Hematopoietic multipotent progenitor cell (in vitro differentiated cells): ENCODE measurements at regions not wholly inside any gene's neighbourhood (a gene's known extent, or its start where the extent isn't known, plus 50 kb on each side); places are given as distances from the start of the nearest gene placed in this dataset.
"Not testable (repeated sequence)": the region's sequence is repeated elsewhere in the genome, so short reads cannot be mapped to it uniquely, and the experiment has no call there.

Source experiments
- DNase-seq, 3 donors: peaks; one replicate each; pipeline ENCODE4 v3.0.0-alpha.2; 2011 to 2015; ENCODE audit warnings: low read depth in 2 of 3, low spot score in 2 of 3

GRCh38 chr4:154164931-154165839 is 326.4 kb downstream of the DCHS2 start:
- no peak for DNase-seq

- DNase-seq = no peak
Measured at GRCh38 chr4:154160519-154161301, 330.9 kb downstream of the DCHS2 start.

GRCh38 chr4:154158361-154159155 is 333.0 kb downstream of the DCHS2 start:
- DNase-seq = no peak

- no peak for DNase-seq
Measured at GRCh38 chr4:154152546-154152945, 339.1 kb downstream of the DCHS2 start.

GRCh38 chr4:154149236-154149635 is 342.4 kb downstream of the DCHS2 start:
- not testable (repeated sequence) for DNase-seq

- DNase-seq = no peak
Measured at GRCh38 chr4:154143720-154144119, 347.9 kb downstream of the DCHS2 start.

- DNase-seq = no peak
Measured at GRCh38 chr4:154142664-154143063, 348.9 kb downstream of the DCHS2 start.

- no peak for DNase-seq
Measured at GRCh38 chr4:154140869-154141268, 350.7 kb downstream of the DCHS2 start.

GRCh38 chr4:154137320-154137905 is 348.5 kb upstream of the SFRP2 start:
- DNase-seq = no peak

GRCh38 chr4:154135576-154135975 is 346.7 kb upstream of the SFRP2 start:
- DNase-seq = no peak

GRCh38 chr4:154132406-154132805 is 343.5 kb upstream of the SFRP2 start:
- no peak for DNase-seq

- DNase-seq = no peak
Measured at GRCh38 chr4:154126276-154126675, 337.4 kb upstream of the SFRP2 start.

- DNase-seq = no peak
Measured at GRCh38 chr4:154125340-154125739, 336.5 kb upstream of the SFRP2 start.

GRCh38 chr4:154124539-154125255 is 335.8 kb upstream of the SFRP2 start:
- no peak for DNase-seq

- no peak for DNase-seq
Measured at GRCh38 chr4:154123897-154124296, 335.0 kb upstream of the SFRP2 start.

GRCh38 chr4:154120690-154121345 is 331.9 kb upstream of the SFRP2 start:
- no peak for DNase-seq

- no peak for DNase-seq
Measured at GRCh38 chr4:154120006-154120676, 331.3 kb upstream of the SFRP2 start.

GRCh38 chr4:154119317-154119716 is 330.4 kb upstream of the SFRP2 start:
- DNase-seq = no peak

GRCh38 chr4:154117726-154118125 is 328.8 kb upstream of the SFRP2 start:
- not testable (repeated sequence) for DNase-seq
